ENCODE measurements at regions not wholly inside any gene's neighbourhood (a gene's known extent, or its start where the extent isn't known, plus 50 kb on each side); places are given as distances from the start of the nearest gene placed in this dataset.

- Histone ChIP-seq H3K27ac (ENCODE audit: insufficient read length, low read depth, low read length) (no peak overlapping the region), H2BK12ac (ENCODE audit: insufficient read length, low read depth, low read length) (no peak overlapping the region), H2BK5ac (ENCODE audit: insufficient read length, low read length) (no peak overlapping the region), H3K4ac (ENCODE audit: low read depth, low read length) (no peak overlapping the region), H3K4me2 (ENCODE audit: insufficient read depth, insufficient read length, low read length) (no peak overlapping the region), H2BK120ac (ENCODE audit: low read depth, low read length, poor library complexity, severe bottlenecking) (no peak overlapping the region), H4K91ac (ENCODE audit: insufficient read length, low read depth, low read length) (no peak overlapping the region), H3K14ac (ENCODE audit: insufficient read depth, low read length) (no peak overlapping the region), H3T11ph (ENCODE audit: low read length) (no peak overlapping the region), H3K56ac (ENCODE audit: insufficient read length, low read depth, low read length) (no peak overlapping the region), H4K5ac (ENCODE audit: insufficient read length, low read depth, low read length) (no peak overlapping the region), H3K23ac (ENCODE audit: insufficient read length, low read depth, low read length) (no peak overlapping the region), H4K8ac (replicated peaks; ENCODE audit: insufficient read length, low read depth, low read length) (no peak overlapping the region), H3K18ac (ENCODE audit: insufficient read length, low read depth, low read length) (no peak overlapping the region), H3K79me1 (ENCODE audit: insufficient read depth, low read depth, low read length, poor library complexity, severe bottlenecking) (no peaks in the 10 kb centered on the region), H2AFZ (ENCODE audit: low read length) (no peak overlapping the region), H2BK15ac (ENCODE audit: low read depth, low read length) (no peak overlapping the region), H3K79me2 (ENCODE audit: insufficient read depth, low read length) (no peaks in the 10 kb centered on the region), H3K23me2 (ENCODE audit: insufficient read length, low read depth, low read length, poor library complexity, severe bottlenecking) (no peaks in the 10 kb centered on the region), H3K9ac (ENCODE audit: extremely low read depth, insufficient read length, low read length) (no peak overlapping the region), H2BK20ac (ENCODE audit: low read depth, low read length, poor library complexity, severe bottlenecking) (no peak overlapping the region), H3K9me3 (ENCODE audit: control insufficient read depth, low read depth, low read length) (no peaks in the 10 kb centered on the region), H3K4me1 (ENCODE audit: insufficient read depth, low read length) (no peaks in the 10 kb centered on the region), H3K27me3 (ENCODE audit: insufficient read depth, low read length) (no peaks in the 10 kb centered on the region), H4K20me1 (ENCODE audit: control insufficient read depth, insufficient read depth, insufficient read length) (no peaks in the 10 kb centered on the region), H2AK5ac (ENCODE audit: insufficient read length, low read length) (no peak overlapping the region)
- Mint-ChIP-seq H3K27me3 (ENCODE audit: low read depth) (peaks cover 2% of the 10 kb centered on the region), H3K4me3 (no peak overlapping the region), H3K36me3 (ENCODE audit: insufficient read depth in 1 of 3, low read depth in 3 of 3) (no peaks in the 10 kb centered on the region), H3K27ac (no peak overlapping the region), H3K4me1 (0 out of 4 replicates have a peak, but pooled peaks cover 0 to under 1% of the 10 kb centered on the region in 2 experiments), H3K9me3 (no peaks in the 10 kb centered on the region)
- peak; percentile 70 for DNase-seq
- no peak for TF ChIP-seq CTCF (conservative IDR thresholded peaks at IDR 0.05)
- no CpG with 5 or more reads among the region's 7 CpGs for WGBS (ENCODE audit: extremely low coverage, insufficient read length, low lambda C conversion rate)
Observed at GRCh38 chr16:81170824-81171223, 67.7 kb upstream of the BCO1 start.

Measured in H9 (cell line).